ENCODE measurements at regions not wholly inside any gene's neighbourhood (a gene's known extent, or its start where the extent isn't known, plus 50 kb on each side); places are given as distances from the start of the nearest gene placed in this dataset.

DNA sequence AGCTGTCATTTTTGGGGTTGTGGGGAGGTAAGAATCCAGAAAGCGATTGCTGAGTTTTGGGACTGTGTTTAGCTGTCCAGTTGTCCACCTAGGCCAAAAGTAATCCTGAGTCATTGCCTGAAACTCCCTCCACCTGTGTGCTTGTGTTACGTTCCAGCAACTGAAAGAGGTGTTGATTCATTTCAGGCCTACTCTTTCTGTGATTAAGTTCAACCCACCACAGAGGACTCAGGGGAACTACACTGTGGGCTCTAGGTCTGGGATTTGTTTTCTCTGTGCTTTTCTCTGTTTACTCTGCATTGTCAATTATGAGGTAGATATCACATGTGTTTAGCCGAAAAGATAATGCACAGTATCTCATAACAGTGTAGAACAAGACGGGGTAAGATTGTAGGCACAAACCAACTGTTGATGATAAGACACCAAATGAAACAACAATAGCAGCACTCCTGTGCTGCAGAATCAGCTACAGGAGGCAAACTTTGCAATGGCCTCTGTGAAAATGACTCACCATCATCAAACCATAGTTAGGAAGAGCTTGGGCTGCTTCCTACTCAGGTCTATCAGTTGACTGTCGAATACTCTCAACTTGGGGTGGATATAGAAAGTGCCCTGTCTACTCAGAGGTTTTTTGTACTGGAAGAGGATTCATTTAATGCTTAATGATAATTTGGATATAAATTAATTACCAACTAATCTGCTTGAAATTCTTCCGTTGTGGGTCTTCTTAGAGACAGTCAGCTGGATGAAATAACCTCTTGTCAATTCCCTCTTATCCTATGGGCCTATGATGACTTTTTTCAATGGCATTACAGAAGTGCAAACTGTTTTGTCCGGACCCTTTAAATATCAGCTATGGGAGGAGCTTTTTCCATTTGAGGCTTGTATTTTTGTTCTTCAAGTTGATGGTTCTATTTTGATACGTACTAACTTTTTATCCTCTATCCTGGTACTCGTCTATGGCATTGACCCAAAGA lies 385.9 kb downstream of the BMP4 start:
- Mint-ChIP-seq H3K4me1 (peaks cover 23% of the 10 kb centered on the region), H3K36me3 (ENCODE audit: low read depth) (peaks cover 10% of the 10 kb centered on the region; the same call in 1 of the 3 replicates), H3K9me3 (peaks cover 15% of the 10 kb centered on the region), H3K4me3 (no peak overlapping the region), H3K27me3 (ENCODE audit: insufficient read depth, low read depth, poor library complexity) (no peaks in the 10 kb centered on the region), H3K27ac (no peak overlapping the region)
- no peak overlapping the region for H3K27ac ChIP-seq (ENCODE audit: low read depth)
- no peak overlapping the region for H2AFZ ChIP-seq
- no peak for DNase-seq (ENCODE audit: low spot score)
- H3K27me3 ChIP-seq (ENCODE audit: insufficient read depth) = no peaks in the 10 kb centered on the region
- H3K4me1 ChIP-seq (ENCODE audit: insufficient read depth) = peaks cover 15% of the 10 kb centered on the region
- TF ChIP-seq NANOG (IDR thresholded peaks at IDR 0.05; ENCODE audit: borderline replicate concordance) = no peak
- TF ChIP-seq STAT1 (IDR thresholded peaks at IDR 0.05; ENCODE audit: unreplicated experiment) = no peak
- TF ChIP-seq ZNF114 (CRISPR knock-in tag; IDR thresholded peaks at IDR 0.05) = no peak
- TF ChIP-seq, protein P1, sequence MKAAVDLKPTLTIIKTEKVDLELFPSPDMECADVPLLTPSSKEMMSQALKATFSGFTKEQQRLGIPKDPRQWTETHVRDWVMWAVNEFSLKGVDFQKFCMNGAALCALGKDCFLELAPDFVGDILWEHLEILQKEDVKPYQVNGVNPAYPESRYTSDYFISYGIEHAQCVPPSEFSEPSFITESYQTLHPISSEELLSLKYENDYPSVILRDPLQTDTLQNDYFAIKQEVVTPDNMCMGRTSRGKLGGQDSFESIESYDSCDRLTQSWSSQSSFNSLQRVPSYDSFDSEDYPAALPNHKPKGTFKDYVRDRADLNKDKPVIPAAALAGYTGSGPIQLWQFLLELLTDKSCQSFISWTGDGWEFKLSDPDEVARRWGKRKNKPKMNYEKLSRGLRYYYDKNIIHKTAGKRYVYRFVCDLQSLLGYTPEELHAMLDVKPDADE (IDR thresholded peaks at IDR 0.05) = no peak
- TF ChIP-seq CREB1 (CRISPR knock-in tag; IDR thresholded peaks at IDR 0.05; ENCODE audit: low read depth) = no peak
- TF ChIP-seq EZH2 (IDR thresholded peaks at IDR 0.05; ENCODE audit: low read depth, unreplicated experiment) = no peak
- no peak for TF ChIP-seq POLR2AphosphoS5 (IDR thresholded peaks at IDR 0.05; ENCODE audit: low read depth)
- TF ChIP-seq, protein P2, sequence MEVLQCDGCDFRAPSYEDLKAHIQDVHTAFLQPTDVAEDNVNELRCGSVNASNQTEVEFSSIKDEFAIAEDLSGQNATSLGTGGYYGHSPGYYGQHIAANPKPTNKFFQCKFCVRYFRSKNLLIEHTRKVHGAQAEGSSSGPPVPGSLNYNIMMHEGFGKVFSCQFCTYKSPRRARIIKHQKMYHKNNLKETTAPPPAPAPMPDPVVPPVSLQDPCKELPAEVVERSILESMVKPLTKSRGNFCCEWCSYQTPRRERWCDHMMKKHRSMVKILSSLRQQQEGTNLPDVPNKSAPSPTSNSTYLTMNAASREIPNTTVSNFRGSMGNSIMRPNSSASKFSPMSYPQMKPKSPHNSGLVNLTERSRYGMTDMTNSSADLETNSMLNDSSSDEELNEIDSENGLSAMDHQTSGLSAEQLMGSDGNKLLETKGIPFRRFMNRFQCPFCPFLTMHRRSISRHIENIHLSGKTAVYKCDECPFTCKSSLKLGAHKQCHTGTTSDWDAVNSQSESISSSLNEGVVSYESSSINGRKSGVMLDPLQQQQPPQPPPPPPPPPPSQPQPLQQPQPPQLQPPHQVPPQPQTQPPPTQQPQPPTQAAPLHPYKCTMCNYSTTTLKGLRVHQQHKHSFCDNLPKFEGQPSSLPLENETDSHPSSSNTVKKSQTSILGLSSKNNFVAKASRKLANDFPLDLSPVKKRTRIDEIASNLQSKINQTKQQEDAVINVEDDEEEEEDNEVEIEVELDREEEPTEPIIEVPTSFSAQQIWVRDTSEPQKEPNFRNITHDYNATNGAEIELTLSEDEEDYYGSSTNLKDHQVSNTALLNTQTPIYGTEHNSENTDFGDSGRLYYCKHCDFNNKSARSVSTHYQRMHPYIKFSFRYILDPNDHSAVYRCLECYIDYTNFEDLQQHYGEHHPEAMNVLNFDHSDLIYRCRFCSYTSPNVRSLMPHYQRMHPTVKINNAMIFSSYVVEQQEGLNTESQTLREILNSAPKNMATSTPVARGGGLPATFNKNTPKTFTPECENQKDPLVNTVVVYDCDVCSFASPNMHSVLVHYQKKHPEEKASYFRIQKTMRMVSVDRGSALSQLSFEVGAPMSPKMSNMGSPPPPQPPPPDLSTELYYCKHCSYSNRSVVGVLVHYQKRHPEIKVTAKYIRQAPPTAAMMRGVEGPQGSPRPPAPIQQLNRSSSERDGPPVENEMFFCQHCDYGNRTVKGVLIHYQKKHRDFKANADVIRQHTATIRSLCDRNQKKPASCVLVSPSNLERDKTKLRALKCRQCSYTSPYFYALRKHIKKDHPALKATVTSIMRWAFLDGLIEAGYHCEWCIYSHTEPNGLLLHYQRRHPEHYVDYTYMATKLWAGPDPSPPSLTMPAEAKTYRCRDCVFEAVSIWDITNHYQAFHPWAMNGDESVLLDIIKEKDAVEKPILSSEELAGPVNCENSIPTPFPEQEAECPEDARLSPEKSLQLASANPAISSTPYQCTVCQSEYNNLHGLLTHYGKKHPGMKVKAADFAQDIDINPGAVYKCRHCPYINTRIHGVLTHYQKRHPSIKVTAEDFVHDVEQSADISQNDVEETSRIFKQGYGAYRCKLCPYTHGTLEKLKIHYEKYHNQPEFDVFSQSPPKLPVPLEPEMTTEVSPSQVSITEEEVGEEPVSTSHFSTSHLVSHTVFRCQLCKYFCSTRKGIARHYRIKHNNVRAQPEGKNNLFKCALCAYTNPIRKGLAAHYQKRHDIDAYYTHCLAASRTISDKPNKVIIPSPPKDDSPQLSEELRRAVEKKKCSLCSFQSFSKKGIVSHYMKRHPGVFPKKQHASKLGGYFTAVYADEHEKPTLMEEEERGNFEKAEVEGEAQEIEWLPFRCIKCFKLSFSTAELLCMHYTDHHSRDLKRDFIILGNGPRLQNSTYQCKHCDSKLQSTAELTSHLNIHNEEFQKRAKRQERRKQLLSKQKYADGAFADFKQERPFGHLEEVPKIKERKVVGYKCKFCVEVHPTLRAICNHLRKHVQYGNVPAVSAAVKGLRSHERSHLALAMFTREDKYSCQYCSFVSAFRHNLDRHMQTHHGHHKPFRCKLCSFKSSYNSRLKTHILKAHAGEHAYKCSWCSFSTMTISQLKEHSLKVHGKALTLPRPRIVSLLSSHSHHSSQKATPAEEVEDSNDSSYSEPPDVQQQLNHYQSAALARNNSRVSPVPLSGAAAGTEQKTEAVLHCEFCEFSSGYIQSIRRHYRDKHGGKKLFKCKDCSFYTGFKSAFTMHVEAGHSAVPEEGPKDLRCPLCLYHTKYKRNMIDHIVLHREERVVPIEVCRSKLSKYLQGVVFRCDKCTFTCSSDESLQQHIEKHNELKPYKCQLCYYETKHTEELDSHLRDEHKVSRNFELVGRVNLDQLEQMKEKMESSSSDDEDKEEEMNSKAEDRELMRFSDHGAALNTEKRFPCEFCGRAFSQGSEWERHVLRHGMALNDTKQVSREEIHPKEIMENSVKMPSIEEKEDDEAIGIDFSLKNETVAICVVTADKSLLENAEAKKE (CRISPR knock-in tag; IDR thresholded peaks at IDR 0.05) = no peak
- TF ChIP-seq, protein P3, sequence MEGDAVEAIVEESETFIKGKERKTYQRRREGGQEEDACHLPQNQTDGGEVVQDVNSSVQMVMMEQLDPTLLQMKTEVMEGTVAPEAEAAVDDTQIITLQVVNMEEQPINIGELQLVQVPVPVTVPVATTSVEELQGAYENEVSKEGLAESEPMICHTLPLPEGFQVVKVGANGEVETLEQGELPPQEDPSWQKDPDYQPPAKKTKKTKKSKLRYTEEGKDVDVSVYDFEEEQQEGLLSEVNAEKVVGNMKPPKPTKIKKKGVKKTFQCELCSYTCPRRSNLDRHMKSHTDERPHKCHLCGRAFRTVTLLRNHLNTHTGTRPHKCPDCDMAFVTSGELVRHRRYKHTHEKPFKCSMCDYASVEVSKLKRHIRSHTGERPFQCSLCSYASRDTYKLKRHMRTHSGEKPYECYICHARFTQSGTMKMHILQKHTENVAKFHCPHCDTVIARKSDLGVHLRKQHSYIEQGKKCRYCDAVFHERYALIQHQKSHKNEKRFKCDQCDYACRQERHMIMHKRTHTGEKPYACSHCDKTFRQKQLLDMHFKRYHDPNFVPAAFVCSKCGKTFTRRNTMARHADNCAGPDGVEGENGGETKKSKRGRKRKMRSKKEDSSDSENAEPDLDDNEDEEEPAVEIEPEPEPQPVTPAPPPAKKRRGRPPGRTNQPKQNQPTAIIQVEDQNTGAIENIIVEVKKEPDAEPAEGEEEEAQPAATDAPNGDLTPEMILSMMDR (conservative IDR thresholded peaks at IDR 0.05; ENCODE audit: low read depth in 2 of 2) = no peak
- TF ChIP-seq, protein P4, sequence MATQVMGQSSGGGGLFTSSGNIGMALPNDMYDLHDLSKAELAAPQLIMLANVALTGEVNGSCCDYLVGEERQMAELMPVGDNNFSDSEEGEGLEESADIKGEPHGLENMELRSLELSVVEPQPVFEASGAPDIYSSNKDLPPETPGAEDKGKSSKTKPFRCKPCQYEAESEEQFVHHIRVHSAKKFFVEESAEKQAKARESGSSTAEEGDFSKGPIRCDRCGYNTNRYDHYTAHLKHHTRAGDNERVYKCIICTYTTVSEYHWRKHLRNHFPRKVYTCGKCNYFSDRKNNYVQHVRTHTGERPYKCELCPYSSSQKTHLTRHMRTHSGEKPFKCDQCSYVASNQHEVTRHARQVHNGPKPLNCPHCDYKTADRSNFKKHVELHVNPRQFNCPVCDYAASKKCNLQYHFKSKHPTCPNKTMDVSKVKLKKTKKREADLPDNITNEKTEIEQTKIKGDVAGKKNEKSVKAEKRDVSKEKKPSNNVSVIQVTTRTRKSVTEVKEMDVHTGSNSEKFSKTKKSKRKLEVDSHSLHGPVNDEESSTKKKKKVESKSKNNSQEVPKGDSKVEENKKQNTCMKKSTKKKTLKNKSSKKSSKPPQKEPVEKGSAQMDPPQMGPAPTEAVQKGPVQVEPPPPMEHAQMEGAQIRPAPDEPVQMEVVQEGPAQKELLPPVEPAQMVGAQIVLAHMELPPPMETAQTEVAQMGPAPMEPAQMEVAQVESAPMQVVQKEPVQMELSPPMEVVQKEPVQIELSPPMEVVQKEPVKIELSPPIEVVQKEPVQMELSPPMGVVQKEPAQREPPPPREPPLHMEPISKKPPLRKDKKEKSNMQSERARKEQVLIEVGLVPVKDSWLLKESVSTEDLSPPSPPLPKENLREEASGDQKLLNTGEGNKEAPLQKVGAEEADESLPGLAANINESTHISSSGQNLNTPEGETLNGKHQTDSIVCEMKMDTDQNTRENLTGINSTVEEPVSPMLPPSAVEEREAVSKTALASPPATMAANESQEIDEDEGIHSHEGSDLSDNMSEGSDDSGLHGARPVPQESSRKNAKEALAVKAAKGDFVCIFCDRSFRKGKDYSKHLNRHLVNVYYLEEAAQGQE (IDR thresholded peaks at IDR 0.05; ENCODE audit: unreplicated experiment) = no peak
- no peak for TF ChIP-seq EZH2phosphoT487 (IDR thresholded peaks at IDR 0.05; ENCODE audit: unreplicated experiment)
- no peak for TF ChIP-seq ZNF331 (CRISPR knock-in tag; IDR thresholded peaks at IDR 0.05; ENCODE audit: low read depth)
- no peak for TF ChIP-seq JUNB (IDR thresholded peaks at IDR 0.05; ENCODE audit: unreplicated experiment)
- H3K9me2 ChIP-seq (ENCODE audit: insufficient read depth) = no peaks in the 10 kb centered on the region; the same call in 1 of the 2 replicates
- H3F3A ChIP-seq (replicated peaks; ENCODE audit: low read depth) = no peaks in the 10 kb centered on the region
- ATAC-seq = no peak
- H3K79me2 ChIP-seq (replicated peaks; ENCODE audit: insufficient read depth) = no peaks in the 10 kb centered on the region
- H3K36me3 ChIP-seq (ENCODE audit: insufficient read depth) = no peaks in the 10 kb centered on the region
- H4K20me1 ChIP-seq (replicated peaks; ENCODE audit: insufficient read depth) = no peaks in the 10 kb centered on the region
- no peak overlapping the region for H3K4me2 ChIP-seq
- H3K4me3 ChIP-seq = no peak overlapping the region

All from GM23338 (cell line).